ENCODE measurements at regions not wholly inside any gene's neighbourhood (a gene's known extent, or its start where the extent isn't known, plus 50 kb on each side); places are given as distances from the start of the nearest gene placed in this dataset.
A peak's percentile ranks its signal among the peaks of the same experiment; 100 is the strongest.

DNA sequence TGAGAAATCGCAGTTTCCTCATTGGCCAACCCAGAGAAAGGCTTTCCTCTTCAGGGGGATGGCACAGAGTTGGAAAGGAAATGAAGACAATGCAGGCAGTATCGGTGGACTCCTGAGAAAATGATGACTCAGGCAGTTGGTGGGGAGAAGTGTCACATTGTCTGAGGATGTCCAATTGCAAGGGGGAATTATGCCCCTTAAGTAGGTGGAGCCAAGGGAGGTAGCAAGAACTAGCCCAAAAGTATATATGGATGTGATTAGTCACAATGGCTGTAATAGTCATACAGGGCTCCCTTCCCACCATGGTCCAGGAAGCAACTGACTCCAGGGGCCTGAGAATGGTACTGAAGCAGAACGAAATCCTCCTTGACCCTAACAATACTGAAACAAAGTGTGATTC lies 58.3 kb upstream of the EGFR start:
- no peak for DNase-seq
- no peaks in the 10 kb centered on the region for H3K9me3 ChIP-seq (ENCODE audit: insufficient read depth, low read depth, low read length)
- H4K91ac ChIP-seq (ENCODE audit: low read depth, low read length), result no peak overlapping the region
- H3K79me2 ChIP-seq (ENCODE audit: control insufficient read depth, insufficient read depth, low read length, poor library complexity), result no peaks in the 10 kb centered on the region
- no peak overlapping the region for H4K8ac ChIP-seq (ENCODE audit: low read depth, low read length)
- no peak overlapping the region for H2AK5ac ChIP-seq (ENCODE audit: low read length)
- no peak overlapping the region for H3K18ac ChIP-seq (ENCODE audit: low read length)
- H3K36me3 ChIP-seq (ENCODE audit: control insufficient read depth in 1 of 2, insufficient read depth in 2 of 2, low read length in 2 of 2), result no peaks in the 10 kb centered on the region
- no peak overlapping the region for H3K4me2 ChIP-seq (ENCODE audit: low read length)
- H3K14ac ChIP-seq (ENCODE audit: low read length), result no peak overlapping the region
- WGBS (ENCODE audit: extremely low coverage, insufficient coverage, insufficient read length), result no CpG with 5 or more reads among the region's 3 CpGs
- no peaks in the 10 kb centered on the region for H3K79me1 ChIP-seq (ENCODE audit: low read length)
- no peak overlapping the region for H2BK120ac ChIP-seq (ENCODE audit: insufficient read depth, low read length, poor library complexity)
- H3K23ac ChIP-seq (ENCODE audit: low read length), result no peak overlapping the region
- H3K4me3 ChIP-seq (ENCODE audit: low read depth, low read length), result no peak overlapping the region
- H3K27me3 ChIP-seq (ENCODE audit: insufficient read depth, low read length), result no peaks in the 10 kb centered on the region
- no peak overlapping the region for H2BK5ac ChIP-seq (ENCODE audit: low read depth, low read length, poor library complexity)
- no peak overlapping the region for H3K4ac ChIP-seq (ENCODE audit: low read depth, low read length)
- no peak overlapping the region for H4K12ac ChIP-seq (ENCODE audit: low read depth, low read length)
- no peaks in the 10 kb centered on the region for H3K4me1 ChIP-seq (ENCODE audit: control insufficient read depth in 1 of 2, insufficient read depth in 2 of 2, low read length in 2 of 2)
- no peak overlapping the region for H2BK12ac ChIP-seq (ENCODE audit: low read length)
- H3K27ac ChIP-seq (ENCODE audit: low read depth, low read length), result no peak overlapping the region
- no peak overlapping the region for H2AFZ ChIP-seq (ENCODE audit: insufficient read depth, low read length, poor library complexity)
- H3K9ac ChIP-seq (ENCODE audit: low read length), result no peak overlapping the region

DNA sequence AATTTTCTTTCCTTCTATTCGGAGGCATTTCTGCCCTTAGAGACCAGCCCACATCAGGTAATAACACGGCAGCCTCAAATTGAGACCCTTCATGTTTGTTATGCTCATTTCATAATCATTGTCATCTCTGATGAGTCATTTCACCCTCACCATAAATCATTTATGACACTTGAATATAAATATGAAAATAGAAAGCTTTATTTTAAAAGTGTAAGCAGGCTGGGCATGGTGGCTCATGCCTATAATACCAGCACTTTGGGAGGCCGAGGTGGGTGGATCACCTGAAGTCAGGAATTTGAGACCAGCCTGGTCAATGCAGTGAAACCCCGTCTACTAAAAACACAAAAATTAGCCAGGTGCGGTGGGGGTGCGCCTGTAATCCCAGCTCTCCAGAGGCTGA lies 57.4 kb upstream of the EGFR start:
- H3K14ac ChIP-seq (ENCODE audit: low read length), result no peak overlapping the region
- H2BK12ac ChIP-seq (ENCODE audit: low read length), result no peak overlapping the region
- no peaks in the 10 kb centered on the region for H3K36me3 ChIP-seq (ENCODE audit: control insufficient read depth in 1 of 2, insufficient read depth in 2 of 2, low read length in 2 of 2)
- H3K4me1 ChIP-seq (ENCODE audit: control insufficient read depth in 1 of 2, insufficient read depth in 2 of 2, low read length in 2 of 2), result no peaks in the 10 kb centered on the region
- DNase-seq, result peak in 1 of 2 donors; percentile 31
- no peak overlapping the region for H4K91ac ChIP-seq (ENCODE audit: low read depth, low read length)
- H4K8ac ChIP-seq (ENCODE audit: low read depth, low read length), result no peak overlapping the region
- H3K4me3 ChIP-seq (ENCODE audit: low read depth, low read length), result no peak overlapping the region
- H3K18ac ChIP-seq (ENCODE audit: low read length), result no peak overlapping the region
- no peak overlapping the region for H2AK5ac ChIP-seq (ENCODE audit: low read length)
- no peak overlapping the region for H3K23ac ChIP-seq (ENCODE audit: low read length)
- no peak overlapping the region for H3K27ac ChIP-seq (ENCODE audit: low read depth, low read length)
- no peaks in the 10 kb centered on the region for H3K79me2 ChIP-seq (ENCODE audit: control insufficient read depth, insufficient read depth, low read length, poor library complexity)
- no peaks in the 10 kb centered on the region for H3K9me3 ChIP-seq (ENCODE audit: insufficient read depth, low read depth, low read length)
- no peaks in the 10 kb centered on the region for H3K79me1 ChIP-seq (ENCODE audit: low read length)
- no peak overlapping the region for H2BK5ac ChIP-seq (ENCODE audit: low read depth, low read length, poor library complexity)
- no peak overlapping the region for H4K12ac ChIP-seq (ENCODE audit: low read depth, low read length)
- H2AFZ ChIP-seq (ENCODE audit: insufficient read depth, low read length, poor library complexity), result no peak overlapping the region
- no peak overlapping the region for H3K4ac ChIP-seq (ENCODE audit: low read depth, low read length)
- H3K4me2 ChIP-seq (ENCODE audit: low read length), result no peak overlapping the region
- WGBS (ENCODE audit: extremely low coverage, insufficient coverage, insufficient read length), result no CpG with 5 or more reads among the region's 6 CpGs
- no peak overlapping the region for H3K9ac ChIP-seq (ENCODE audit: low read length)
- H3K27me3 ChIP-seq (ENCODE audit: insufficient read depth, low read length), result no peaks in the 10 kb centered on the region
- H2BK120ac ChIP-seq (ENCODE audit: insufficient read depth, low read length, poor library complexity), result no peak overlapping the region

DNA sequence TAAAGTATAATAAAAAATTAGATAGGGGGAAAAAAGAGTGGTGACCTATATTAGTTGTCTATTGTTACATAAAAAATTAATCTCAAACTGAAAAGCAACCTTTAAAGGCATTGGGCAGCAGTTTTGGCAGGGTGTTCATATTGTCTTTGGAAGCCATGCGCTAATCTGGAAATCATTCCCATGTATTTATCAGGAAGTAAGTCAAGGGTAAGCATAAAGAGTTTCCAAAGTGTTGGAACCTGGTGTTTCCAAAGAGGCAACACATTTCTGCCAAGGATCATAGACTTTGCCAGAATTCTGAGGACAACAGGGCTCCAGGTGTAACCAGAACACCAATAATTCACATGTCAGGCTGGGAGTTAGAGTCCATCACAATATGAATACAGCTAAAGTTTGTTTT lies 55.7 kb upstream of the EGFR start:
- Histone ChIP-seq H3K4me2 (ENCODE audit: low read length) (no peak overlapping the region), H3K4ac (ENCODE audit: low read depth, low read length) (no peak overlapping the region), H3K14ac (ENCODE audit: low read length) (no peak overlapping the region), H3K79me2 (ENCODE audit: control insufficient read depth, insufficient read depth, low read length, poor library complexity) (no peaks in the 10 kb centered on the region), H3K79me1 (ENCODE audit: low read length) (no peaks in the 10 kb centered on the region), H3K4me3 (ENCODE audit: low read depth, low read length) (no peak overlapping the region), H3K9me3 (ENCODE audit: insufficient read depth, low read depth, low read length) (no peaks in the 10 kb centered on the region), H2AFZ (ENCODE audit: insufficient read depth, low read length, poor library complexity) (no peak overlapping the region), H2AK5ac (ENCODE audit: low read length) (no peak overlapping the region), H3K18ac (ENCODE audit: low read length) (no peak overlapping the region), H4K12ac (ENCODE audit: low read depth, low read length) (no peak overlapping the region), H2BK5ac (ENCODE audit: low read depth, low read length, poor library complexity) (no peak overlapping the region), H3K27me3 (ENCODE audit: insufficient read depth, low read length) (no peaks in the 10 kb centered on the region), H3K23ac (ENCODE audit: low read length) (no peak overlapping the region), H3K9ac (ENCODE audit: low read length) (no peak overlapping the region), H2BK120ac (ENCODE audit: insufficient read depth, low read length, poor library complexity) (no peak overlapping the region), H4K8ac (ENCODE audit: low read depth, low read length) (no peak overlapping the region), H3K27ac (ENCODE audit: low read depth, low read length) (no peak overlapping the region), H2BK12ac (ENCODE audit: low read length) (no peak overlapping the region), H4K91ac (ENCODE audit: low read depth, low read length) (no peak overlapping the region), H3K36me3 (ENCODE audit: control insufficient read depth in 1 of 2, insufficient read depth in 2 of 2, low read length in 2 of 2) (no peaks in the 10 kb centered on the region), H3K4me1 (ENCODE audit: control insufficient read depth in 1 of 2, insufficient read depth in 2 of 2, low read length in 2 of 2) (peaks cover 0 to 3% of the 10 kb centered on the region in 2 experiments)
- no peak for DNase-seq
- no CpG with 5 or more reads among the region's 1 CpG for WGBS (ENCODE audit: extremely low coverage, insufficient coverage, insufficient read length)

DNA sequence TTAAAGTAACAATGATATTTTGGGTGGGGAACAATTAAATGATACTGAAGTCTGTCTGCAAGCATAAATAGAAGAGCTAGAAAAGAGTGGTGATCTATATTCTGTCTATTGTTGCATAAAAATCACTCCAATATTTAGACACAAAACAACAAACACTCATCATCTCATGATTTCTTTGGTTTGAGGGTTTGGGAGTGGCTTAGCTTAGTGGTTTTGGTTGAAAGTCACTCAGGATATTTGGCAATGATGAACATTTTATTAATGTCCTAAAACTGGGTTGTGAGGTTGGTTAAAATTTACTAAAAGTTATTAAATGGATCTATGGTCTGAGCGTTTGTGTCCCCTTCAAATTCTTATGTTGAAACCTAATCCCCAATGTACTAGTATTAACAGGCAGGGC lies 54.7 kb upstream of the EGFR start:
- Histone ChIP-seq H3K4me3 (ENCODE audit: low read depth, low read length) (no peak overlapping the region), H2BK120ac (ENCODE audit: insufficient read depth, low read length, poor library complexity) (no peak overlapping the region), H3K27me3 (ENCODE audit: insufficient read depth, low read length) (no peaks in the 10 kb centered on the region), H3K4me2 (ENCODE audit: low read length) (no peak overlapping the region), H3K79me2 (ENCODE audit: control insufficient read depth, insufficient read depth, low read length, poor library complexity) (no peaks in the 10 kb centered on the region), H3K9me3 (ENCODE audit: insufficient read depth, low read depth, low read length) (no peaks in the 10 kb centered on the region), H4K91ac (ENCODE audit: low read depth, low read length) (no peak overlapping the region), H4K12ac (ENCODE audit: low read depth, low read length) (no peak overlapping the region), H2AK5ac (ENCODE audit: low read length) (no peak overlapping the region), H3K9ac (ENCODE audit: low read length) (no peak overlapping the region), H4K8ac (ENCODE audit: low read depth, low read length) (no peak overlapping the region), H3K23ac (ENCODE audit: low read length) (no peak overlapping the region), H3K14ac (ENCODE audit: low read length) (no peak overlapping the region), H3K79me1 (ENCODE audit: low read length) (no peaks in the 10 kb centered on the region), H3K4me1 (ENCODE audit: control insufficient read depth in 1 of 2, insufficient read depth in 2 of 2, low read length in 2 of 2) (peaks cover 0 to 3% of the 10 kb centered on the region in 2 experiments), H3K27ac (ENCODE audit: low read depth, low read length) (no peak overlapping the region), H2AFZ (ENCODE audit: insufficient read depth, low read length, poor library complexity) (no peak overlapping the region), H3K18ac (ENCODE audit: low read length) (no peak overlapping the region), H2BK5ac (ENCODE audit: low read depth, low read length, poor library complexity) (no peak overlapping the region), H3K36me3 (ENCODE audit: control insufficient read depth in 1 of 2, insufficient read depth in 2 of 2, low read length in 2 of 2) (no peaks in the 10 kb centered on the region), H2BK12ac (ENCODE audit: low read length) (no peak overlapping the region), H3K4ac (ENCODE audit: low read depth, low read length) (no peak overlapping the region)
- WGBS (ENCODE audit: extremely low coverage, insufficient coverage, insufficient read length), result no CpG with 5 or more reads among the region's 1 CpG
- no peak for DNase-seq
